GM19452 (cell line): ENCODE measurements at regions not wholly inside any gene's neighbourhood (a gene's known extent, or its start where the extent isn't known, plus 50 kb on each side); places are given as distances from the start of the nearest gene placed in this dataset.
"Not testable (repeated sequence)": the region's sequence is repeated elsewhere in the genome, so short reads cannot be mapped to it uniquely, and the experiment has no call there.

Experiments used
- ATAC-seq: cut with Tn5 transposase; IDR thresholded peaks from one replicate; pipeline ENCODE4 v1.9.1; 2021; ENCODE audit not compliant: unreplicated experiment

DNA sequence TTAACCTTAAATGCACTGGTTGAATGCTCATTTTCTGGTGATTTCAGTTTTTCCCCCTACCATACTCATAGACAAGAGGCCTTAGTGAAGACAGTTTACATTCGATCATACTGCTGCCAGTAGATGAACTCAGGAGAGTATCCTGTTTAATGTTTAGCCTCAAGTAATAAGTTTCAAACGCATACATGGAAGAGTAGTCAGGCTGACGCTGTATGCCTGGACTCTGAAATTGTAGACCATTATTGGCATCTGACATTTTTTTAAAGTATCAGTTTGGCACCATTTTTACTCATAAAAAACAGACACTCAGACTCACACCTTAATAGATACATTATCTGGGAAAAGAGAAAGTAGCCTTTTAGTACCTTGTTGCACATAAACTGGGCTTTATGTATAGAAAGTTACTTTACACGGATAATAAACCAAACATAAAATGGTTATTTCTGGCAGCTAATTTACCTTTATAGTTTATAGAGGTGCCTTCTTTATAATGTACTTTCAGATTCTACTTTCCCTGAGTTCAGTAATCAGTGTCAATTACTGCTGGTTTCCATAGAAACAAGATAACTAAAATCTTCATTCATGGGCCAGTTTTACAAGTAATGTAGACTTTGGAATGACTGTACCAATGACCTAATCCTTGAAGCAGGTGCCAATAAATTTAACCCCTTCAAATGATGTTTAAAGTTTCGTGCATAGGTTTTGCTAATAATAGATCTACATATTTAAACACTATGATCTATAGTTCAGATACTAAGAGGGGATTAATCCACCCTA lies 183.8 kb upstream of the ITGA1 start:
- no peak for ATAC-seq

DNA sequence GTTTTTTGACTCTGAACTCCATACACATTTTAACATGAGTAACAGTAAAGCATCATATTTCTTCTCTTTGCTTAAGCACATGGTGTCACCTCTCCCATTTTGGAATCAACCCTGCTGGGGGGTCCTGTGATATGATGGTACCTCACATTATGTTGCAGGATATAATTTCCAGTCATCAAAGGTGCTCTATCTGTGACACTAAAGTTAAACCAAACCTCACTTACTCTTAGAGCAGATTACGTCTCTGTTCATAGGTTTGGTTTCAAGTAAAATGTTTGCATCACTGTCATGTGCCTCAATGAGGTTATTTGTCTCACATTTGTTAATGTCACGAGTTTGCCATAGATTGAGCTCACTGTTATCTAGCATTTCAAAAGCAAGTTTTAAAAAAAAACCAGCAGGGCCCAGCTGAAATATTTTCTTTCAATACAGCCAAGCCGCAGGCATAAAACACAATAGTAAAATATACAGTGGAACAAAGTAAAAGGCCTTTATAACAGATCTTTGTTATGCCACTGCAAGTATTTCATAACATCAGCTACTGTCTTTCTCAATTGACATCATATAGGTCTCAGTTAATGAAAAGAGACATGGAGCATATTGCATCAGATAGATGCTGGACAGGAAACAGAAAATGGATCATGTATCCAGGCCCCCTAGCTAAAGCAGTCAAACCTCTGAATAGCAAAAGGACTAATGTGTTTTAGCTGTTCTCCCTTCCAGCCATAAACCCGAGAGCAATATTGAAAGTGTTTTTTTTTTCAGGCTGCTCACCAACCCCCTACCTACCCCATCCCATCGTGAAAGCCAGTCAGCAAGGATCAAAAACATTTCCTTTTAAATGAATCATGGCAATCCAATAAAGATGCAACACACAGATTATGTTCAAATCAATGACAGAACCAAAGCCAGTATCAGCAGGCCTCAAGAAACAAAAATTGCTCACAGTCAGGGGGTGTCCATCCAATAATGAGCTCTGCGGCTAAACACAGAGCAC lies 182.1 kb upstream of the ITGA1 start:
- ATAC-seq, result no peak

DNA sequence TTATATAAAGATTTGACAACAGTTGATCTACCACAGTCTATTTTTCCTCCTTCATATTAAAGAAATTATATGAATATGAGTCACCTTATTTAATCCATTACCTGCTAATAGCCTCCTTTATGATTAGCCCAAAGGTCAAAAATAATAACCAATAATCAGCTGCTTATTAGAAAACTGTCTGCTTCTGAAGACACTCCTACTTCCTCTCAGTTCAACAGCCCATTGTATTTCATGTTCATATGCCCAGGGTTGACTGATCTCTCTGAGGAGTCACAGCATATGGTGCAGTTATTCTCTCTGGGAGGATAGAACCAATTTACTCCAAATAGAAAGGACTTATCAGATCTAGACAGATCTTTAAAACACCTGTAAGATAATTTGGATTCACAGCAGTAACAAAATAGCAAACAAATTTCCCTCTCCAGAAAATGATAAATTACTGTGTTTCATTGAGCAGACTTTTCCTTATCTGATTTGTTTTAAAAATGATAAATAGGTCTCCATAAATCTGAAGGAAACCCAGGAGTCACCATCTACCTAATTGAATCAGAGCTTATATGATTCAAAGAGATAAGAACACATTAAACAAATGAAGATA lies 180.4 kb upstream of the ITGA1 start:
- no peak for ATAC-seq

DNA sequence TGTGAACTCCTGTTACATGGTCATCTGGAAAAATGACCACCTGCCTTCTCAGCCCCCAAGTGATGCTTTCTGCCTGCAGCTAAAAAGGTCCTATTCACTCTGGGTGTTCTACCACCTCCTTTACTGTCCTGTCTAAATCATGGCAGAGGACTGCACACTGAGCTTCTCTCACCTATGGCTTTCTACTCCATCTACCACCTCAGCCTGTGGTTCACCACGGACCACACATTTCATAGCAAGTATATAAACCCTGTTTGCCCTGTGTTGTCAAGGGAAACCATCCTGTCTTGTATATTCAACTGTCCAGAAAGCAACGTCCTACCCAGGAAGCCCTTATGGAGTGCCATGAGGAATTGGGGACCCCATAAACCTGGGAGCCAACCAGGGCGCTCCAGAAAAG lies 167.4 kb upstream of the ITGA1 start:
- ATAC-seq, result no peak

DNA sequence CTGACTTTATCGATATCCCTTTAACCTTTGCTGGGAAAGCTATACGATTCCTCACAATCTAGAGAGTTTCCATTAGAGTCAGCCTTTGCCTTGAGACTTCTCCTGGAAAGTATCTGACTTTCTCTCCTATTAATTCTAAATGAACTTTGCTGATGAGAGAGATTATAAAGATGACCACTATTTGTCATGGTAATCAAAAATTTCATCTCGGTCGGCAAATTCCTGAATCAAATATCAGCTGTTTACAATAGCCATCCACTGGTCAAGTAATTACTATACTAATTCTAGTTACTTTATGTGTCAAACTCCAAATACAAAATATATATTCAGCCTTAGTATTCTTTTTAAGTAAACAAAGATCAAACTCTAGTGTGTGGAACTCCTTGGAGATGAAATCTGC lies 164.4 kb upstream of the ITGA1 start:
- ATAC-seq, result no peak

DNA sequence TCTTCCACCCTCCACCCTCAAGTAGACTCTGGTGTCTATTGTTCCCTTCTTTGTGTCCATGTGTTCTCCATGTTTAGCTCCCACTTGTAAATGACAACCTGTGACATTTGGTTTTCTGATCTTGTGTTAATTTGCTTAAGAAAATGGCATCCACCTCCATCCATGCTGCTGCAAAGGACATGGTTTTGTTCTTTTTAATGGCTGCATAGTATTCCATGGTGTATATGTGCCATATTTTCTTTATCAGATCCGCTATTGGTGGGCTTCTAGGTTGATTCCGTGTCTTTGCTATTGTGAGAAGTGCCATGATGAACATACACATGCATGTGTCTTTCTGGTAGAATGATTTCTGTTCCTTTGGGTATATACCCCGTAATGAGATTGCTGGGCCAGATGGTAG lies 163.4 kb upstream of the ITGA1 start:
- no peak for ATAC-seq

DNA sequence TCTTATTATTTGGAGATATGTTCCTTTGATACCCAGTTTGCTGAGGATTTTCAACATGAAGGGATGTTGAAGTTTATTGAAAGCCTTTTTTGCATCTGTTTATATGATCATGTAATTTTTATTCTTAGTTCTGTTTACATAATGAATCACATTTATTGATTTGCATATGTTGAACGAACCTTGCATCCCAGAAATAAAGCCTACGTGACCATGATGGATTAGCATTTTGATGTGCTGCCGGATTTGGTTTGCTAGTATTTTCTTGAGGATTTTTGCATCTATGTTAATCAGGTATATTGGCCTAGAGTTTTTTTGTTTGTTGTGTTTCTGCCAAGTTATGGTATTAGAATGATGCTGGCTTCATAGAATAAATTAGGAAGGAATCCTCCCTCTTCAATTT lies 161.4 kb upstream of the ITGA1 start:
- no peak for ATAC-seq

DNA sequence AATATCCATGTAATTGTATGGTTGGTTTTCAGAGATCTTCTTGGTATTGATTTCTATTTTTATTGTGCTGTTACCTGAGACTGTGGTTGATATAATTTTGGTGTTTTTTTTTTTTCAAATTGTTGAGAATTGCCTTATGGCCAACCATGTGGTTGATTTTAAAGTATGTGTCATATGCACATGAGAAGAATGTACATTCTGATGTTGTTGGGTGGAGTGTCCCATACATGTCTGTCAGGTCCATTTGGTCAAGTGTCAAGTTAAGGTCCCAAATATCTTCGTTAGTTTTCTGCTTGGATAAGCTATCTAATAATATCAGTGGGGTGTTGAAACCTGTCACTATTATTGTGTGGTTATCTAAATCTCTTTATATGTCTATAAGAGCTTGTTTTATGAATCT lies 160.0 kb upstream of the ITGA1 start:
- no peak for ATAC-seq

DNA sequence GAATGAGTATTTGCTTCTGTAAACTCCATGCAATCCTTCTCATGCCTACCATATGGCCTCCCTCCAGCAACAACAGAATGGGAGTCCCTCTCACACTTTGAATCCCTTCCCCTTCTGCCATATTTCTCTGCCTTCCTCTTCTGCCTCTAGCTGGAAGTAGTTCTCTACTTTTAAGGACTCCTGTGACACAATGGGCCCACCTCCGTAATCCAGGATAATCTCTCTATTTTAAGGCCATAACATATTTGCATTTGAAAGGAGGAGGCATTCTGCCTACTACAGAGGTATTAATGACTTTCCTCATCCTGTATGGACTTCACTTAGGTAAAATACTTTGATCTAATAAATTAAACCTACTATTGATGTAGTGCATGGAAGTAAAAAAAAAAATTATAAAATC lies 155.4 kb upstream of the ITGA1 start:
- no peak for ATAC-seq

DNA sequence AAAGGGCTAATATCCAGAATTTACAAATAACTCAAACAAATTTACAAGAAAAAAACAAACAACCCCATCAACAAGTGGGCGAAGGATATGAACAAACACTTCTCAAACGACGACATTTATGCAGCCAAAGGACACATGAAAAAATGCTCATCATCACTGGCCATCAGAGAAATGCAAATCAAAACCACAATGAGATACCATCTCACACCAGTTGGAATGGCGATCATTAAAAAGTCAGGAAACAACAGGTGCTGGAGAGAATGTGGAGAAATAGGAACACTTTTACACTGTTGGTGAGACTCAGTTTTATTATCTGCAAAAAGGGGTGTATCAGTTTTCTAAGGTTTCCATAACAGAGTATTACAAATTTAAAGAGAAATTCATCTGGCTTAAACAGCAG lies 153.5 kb upstream of the ITGA1 start:
- ATAC-seq, result not testable (repeated sequence)

DNA sequence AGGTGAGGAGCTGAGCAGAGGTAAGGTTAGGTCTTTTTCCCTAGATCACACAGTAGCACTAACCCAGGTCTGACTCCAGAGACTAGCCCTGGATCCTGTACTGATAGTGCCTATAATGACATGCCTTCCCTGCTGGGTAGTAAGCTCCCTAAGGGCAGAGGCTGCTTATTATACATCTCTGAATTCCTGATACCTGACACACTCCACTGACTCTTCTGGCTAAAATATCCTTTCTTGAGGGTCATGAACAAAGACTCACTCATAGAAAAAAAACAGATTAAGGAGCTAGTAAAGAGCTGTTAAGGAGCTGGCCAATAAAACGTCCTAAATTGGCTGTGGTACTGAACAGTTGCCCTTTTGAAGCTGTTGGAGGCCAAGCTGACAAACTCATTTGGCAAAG lies 149.0 kb upstream of the ITGA1 start:
- no peak for ATAC-seq

DNA sequence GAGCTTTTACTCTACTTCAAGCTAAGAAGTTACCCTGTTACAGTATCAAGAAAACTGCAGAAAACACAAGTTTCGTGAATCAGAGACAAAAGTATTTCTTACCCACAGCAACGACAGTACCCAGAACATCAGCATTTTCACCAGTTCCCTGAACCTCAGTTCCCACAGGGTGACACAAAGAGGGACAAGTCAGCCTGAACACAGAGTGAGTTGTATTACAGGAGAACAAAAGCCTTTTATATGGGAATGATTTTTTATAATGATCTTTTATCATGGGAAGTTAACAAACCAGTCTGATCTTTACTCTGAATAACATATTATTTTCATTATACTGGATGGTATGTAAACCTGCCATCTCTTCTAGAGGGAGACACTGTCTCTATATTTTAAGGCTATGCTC lies 139.0 kb upstream of the ITGA1 start:
- no peak for ATAC-seq

DNA sequence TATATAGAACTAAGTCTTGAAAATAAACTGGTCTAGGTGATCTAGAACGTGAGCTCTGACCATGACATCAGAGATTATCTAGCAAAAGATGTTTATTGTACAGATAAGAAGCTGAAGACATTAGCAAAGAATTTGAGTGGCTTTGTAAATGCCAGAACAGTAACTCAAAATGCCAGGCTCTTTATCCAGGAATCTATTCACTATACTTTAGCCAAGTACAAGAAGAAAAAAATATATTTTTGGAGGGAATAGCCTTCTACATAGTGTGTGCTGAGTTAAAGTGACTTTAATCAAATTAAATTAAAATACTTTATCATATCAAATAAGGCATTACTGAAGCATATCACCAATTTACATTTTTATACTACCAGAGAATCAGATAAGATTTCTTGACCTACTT lies 132.6 kb upstream of the ITGA1 start:
- no peak for ATAC-seq

DNA sequence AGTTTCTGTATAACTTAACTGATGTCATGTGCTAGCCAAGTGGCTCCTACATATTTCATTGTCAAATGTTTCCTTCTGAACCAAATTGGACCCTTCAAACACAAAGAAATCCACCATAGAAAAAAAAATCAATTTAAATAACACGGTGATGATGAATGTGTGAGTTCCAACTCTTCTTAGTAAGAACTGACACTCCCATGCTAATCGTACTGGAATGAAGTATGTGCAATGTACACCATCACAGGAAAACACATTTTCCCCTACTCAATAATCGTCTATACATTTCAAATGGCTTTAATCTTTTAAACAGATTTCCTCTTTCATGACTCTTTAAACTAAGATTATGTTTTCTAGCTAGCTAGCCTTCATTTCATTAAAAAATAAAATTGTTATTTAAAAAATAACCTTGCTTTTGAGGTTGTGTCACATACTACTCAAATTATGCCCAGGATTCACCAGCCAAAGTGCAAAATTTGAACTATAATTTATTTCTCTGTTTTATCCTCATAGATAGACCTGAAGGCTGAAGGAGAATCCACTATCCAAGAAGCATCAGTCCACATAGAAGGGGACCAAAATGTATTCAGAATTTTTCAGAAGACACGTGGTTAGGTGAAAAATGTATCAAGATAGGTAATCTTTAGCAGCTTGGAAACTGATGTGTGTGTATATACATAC lies 131.0 kb upstream of the ITGA1 start:
- ATAC-seq, result no peak

DNA sequence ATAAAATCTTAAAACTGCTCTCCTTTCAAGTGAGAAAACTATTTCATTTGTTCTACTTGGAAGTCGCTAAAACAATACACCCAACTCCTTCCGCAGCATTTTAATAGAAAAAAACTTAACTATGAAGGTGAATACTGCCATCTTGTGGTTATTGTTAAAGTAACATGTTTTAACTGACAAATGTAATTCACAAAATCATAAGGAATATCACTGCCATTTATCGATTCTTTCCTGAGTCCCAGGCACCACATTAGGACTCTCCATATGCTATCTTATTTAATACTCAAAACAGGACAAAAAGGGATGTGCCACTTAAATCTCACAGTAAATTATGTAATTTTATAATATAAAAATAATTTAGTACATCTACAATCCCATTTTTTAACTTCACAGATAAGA lies 130.5 kb upstream of the ITGA1 start:
- ATAC-seq, result no peak

DNA sequence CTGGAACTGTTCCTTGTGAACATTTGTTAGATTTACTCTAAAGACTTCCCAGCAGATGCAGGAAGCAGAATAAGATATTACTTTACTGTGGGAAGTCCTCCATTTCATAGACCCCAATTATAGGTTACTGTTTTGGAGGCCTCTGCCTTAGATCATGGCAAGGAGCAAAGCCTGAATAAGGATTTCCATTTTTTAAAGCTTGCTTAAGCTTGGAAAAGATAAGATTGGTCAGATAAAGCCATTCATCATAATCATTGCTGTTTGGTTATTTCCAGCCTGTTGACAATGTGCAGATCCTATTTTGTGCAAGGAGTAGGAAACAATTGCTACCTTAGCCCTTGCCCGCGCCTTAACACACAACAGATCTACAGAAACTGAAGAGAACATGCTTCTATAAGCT lies 129.5 kb upstream of the ITGA1 start:
- no peak for ATAC-seq

DNA sequence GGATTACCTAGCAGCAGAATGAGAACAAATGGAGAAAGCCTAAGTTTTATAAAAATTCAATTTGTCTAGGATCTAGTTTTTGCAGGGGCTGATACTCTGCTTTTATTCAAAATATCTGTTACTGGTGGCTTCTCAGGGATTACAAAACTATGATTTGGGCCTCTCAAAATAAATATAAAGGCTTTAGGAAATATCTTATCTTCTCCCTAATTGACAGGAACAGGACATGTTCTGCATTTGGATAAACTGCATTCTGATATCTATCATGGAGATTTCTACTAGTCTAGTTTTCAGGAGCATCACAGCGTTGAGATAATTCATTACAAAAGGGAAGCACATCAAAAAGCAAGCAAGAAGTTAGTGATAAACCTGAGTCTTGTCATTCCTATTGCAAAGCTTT lies 127.1 kb upstream of the ITGA1 start:
- no peak for ATAC-seq

DNA sequence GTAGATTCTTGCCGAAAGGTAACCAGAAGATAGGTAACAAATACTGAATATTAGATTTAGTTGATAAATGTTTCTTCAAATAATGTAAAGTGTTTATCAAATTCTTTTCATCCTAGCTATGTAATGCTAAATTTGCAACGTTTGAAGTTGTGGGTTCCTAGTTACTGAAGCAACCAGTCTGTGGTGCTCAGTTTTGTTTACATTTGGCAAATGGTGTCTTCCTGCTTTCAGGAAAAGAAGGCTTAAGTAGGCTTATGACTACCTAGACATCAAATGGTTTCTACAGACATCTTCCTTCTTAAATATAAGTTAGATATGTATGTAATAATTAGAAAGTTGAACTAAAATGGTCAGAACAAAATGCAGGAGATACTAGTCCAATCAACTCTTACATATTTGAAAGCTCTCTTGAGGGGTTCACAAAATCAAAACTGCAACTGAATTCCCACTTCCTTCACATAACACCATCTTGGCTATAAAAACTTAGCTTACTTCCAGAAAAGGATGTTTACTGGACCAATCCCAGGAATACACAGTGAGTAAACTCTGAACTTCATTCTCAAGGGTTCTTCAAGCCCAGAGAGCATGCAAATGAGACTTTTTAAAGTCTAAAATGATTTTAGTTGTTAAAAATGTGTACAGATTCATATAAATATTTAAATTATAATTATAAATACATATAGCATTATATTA lies 125.7 kb upstream of the ITGA1 start:
- ATAC-seq, result no peak

DNA sequence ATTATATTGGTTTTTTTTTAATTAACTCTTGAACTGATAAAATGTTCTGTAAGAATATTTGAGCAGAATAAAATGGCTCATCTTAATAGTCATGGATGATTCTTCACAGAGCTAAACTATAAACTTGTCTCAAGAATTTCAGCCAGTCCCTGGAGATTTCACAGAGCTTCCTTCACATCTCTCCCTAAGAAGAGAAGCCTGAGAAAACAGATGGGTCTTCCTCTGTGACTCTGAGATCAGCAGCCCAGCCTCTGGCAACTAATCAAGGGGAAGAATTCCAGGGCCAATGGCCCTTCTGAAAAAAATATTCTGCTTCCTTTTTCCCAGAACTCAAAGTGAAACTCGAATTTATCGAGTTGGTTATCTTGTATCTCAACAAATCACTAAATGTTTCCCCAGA lies 122.2 kb upstream of the ITGA1 start:
- no peak for ATAC-seq

DNA sequence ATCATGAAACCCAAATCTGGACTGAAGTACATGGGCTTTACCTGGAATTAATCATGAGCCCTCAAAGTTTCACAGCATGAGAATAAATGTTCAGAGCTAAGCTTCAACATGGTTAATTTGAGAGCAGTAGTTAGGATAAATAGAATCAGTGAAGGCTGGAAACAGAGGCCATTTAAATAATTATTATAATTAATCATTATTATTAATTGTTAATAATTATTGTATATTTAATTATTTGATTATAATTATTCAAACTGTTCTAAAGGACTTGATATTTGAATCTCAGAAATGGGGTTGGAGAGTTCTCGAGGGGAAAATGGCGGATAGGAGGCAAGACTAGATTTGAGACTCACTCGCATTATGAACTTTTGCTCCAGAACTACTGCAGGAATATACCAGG lies 119.6 kb upstream of the ITGA1 start:
- no peak for ATAC-seq
